ENCODE measurements at regions not wholly inside any gene's neighbourhood (a gene's known extent, or its start where the extent isn't known, plus 50 kb on each side); places are given as distances from the start of the nearest gene placed in this dataset.
"Not testable (repeated sequence)": the region's sequence is repeated elsewhere in the genome, so short reads cannot be mapped to it uniquely, and the experiment has no call there.

- DNase-seq (ENCODE audit: low read depth in 4 of 4, low spot score in 2 of 4), result not testable (repeated sequence)
Measured at GRCh38 chr10:95137990-95138625, 55.9 kb upstream of the ACSM6 start.

- no peak for DNase-seq (ENCODE audit: low read depth in 4 of 4, low spot score in 2 of 4)
Measured at GRCh38 chr10:95134490-95134889, 59.5 kb upstream of the ACSM6 start.

- no peak for DNase-seq (ENCODE audit: low read depth in 4 of 4, low spot score in 2 of 4)
Measured at GRCh38 chr10:95133997-95134396, 60.0 kb upstream of the ACSM6 start.

- DNase-seq (ENCODE audit: low read depth in 4 of 4, low spot score in 2 of 4), result peak in 2 of 4 donors; percentile 11 to 21
Measured at GRCh38 chr10:95133016-95133752, 60.9 kb upstream of the ACSM6 start.

- not testable (repeated sequence) for DNase-seq (ENCODE audit: low read depth in 4 of 4, low spot score in 2 of 4)
Measured at GRCh38 chr10:95130429-95130828, 61.1 kb upstream of the CYP2C8 start.

GRCh38 chr10:95125582-95125981 is 56.3 kb upstream of the CYP2C8 start:
- DNase-seq (ENCODE audit: low read depth in 4 of 4, low spot score in 2 of 4), result no peak

- DNase-seq (ENCODE audit: low read depth in 4 of 4, low spot score in 2 of 4), result no peak
Measured at GRCh38 chr10:95122736-95123135, 53.4 kb upstream of the CYP2C8 start.

- DNase-seq (ENCODE audit: low read depth in 4 of 4, low spot score in 2 of 4), result peak in 1 of 4 donors; percentile 36
Measured at GRCh38 chr10:95121904-95122303, 52.6 kb upstream of the CYP2C8 start.

All from left renal cortex interstitium (tissue), 4 donors.